ENCODE measurements at regions not wholly inside any gene's neighbourhood (a gene's known extent, or its start where the extent isn't known, plus 50 kb on each side); places are given as distances from the start of the nearest gene placed in this dataset.
A peak's percentile ranks its signal among the peaks of the same experiment; 100 is the strongest.

GRCh38 chr4:22129454-22130029 is 181.0 kb upstream of the KCNIP4 start:
- DNase-seq (ENCODE audit: low read depth in 2 of 3, low spot score in 2 of 3): peak in 2 of 3 donors; percentile 18 to 57

- DNase-seq (ENCODE audit: low read depth in 2 of 3, low spot score in 2 of 3): no peak
Measured at GRCh38 chr4:22122062-22122461, 173.5 kb upstream of the KCNIP4 start.

DNA sequence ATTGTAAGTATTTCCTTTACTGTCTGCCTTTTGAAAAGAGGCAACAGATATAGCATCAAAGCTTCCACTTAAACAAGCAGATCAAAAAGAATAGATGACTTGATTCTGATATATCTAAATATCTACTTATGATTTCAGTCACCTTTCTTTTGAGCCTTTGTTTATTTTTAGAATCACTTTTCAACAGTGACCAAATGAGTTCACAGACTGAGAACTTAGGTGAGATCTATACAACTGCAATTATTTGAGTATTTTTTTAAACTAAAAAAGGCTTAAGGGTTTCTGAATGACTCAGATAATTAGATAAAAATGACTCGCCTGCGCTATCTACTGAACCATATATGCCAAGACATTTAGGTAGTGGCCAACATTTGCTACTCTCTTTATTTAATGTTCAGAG is 166.7 kb upstream of the KCNIP4 start:
- no peak for DNase-seq (ENCODE audit: low read depth in 2 of 3, low spot score in 2 of 3)

DNA sequence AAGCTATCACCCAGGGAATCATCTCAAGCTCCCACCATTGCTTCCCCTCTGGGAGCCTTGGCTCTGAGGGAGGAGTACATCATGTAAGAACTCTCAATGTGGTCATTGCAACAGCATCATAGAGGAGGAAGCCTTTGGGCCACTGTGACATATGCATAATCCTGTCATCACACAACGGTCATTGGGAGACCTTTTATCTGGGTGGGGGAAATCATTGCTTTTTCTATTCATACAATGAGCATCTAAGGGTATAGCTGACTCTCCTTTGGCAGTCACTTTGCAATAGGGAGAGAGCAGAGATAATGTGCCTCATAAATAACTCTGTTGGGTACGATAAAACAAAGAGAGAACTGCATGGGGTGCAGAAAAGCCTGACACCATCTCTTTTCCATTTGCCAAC is 155.2 kb upstream of the KCNIP4 start:
- DNase-seq (ENCODE audit: low read depth in 2 of 3, low spot score in 2 of 3): no peak

GRCh38 chr4:22099896-22100295 is 151.3 kb upstream of the KCNIP4 start:
- no peak for DNase-seq (ENCODE audit: low read depth in 2 of 3, low spot score in 2 of 3)

DNA sequence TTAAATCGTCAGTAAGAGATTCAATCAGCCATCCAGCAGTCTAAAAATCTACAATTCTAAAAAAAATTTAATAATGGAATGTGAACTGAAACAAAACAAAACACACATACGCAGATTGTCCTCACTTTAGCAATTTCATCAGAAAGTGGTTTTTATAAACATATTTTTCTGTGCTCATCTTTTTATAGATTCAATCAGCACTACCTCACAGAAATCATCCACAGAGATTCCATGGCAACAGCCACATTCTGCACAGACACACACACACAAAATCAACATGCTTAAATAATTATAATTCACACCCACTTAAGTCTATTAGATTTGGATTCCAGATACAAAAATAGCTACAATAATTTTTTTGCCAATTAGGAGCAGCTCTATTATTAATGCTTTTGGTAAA is 149.0 kb upstream of the KCNIP4 start:
- DNase-seq (ENCODE audit: low read depth in 2 of 3, low spot score in 2 of 3): no peak

- DNase-seq (ENCODE audit: low read depth in 2 of 3, low spot score in 2 of 3): no peak
Measured at GRCh38 chr4:22094217-22094616, 145.6 kb upstream of the KCNIP4 start.

DNA sequence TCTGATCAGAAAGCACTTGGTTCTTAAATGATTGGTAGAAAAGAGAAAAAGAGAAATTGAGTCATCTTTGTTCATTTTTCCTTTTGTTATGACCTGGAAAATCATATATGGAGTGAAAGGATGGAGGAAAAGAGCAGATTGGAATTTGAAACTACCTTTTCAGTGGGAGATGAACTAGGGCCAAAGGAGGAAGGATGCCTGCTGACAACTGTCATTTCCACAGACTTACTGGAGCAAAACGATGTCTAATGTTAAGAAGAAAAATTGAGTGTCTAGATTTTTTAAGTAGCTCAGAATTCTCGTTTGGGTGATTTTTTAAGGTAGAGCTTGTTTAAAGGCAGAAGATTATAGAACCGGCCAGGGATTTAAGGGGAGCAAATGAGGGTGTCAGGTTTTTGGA is 144.6 kb upstream of the KCNIP4 start:
- no peak for DNase-seq (ENCODE audit: low read depth in 2 of 3, low spot score in 2 of 3)

GRCh38 chr4:22091906-22092305 is 143.3 kb upstream of the KCNIP4 start:
- no peak for DNase-seq (ENCODE audit: low read depth in 2 of 3, low spot score in 2 of 3)

- DNase-seq (ENCODE audit: low read depth in 2 of 3, low spot score in 2 of 3): no peak
Measured at GRCh38 chr4:22091352-22091717, 142.8 kb upstream of the KCNIP4 start.

DNA sequence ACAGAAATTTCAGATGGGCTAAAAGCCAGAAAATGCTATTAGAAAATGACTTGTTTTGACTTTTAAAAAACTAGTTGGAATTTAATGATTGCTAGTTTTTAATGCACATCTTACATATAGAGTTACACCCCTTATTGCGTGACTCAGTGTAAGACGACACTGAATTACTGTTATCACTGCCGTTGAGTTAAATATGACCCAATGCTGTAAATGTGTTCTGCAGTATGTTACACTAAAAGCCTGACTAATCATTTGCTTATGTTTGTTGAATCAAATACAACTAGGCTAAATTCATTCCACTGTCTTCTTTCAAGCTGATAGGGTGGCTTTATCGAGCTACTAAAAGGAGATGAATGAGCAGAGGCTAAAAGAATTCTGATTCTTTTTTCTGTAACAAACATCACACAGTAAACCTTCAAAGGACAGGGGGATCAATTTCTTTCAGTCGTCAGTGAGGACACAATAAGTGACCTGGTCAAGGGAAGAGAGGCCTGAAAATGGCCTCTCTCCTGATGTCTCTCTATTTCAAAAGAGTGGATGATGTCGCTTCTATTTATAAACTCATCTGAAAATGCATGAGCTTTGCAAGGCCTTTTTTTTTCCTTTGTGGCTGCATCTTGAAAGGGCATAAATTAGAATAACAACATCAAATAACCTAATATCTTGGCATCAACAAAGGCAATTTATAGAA is 142.2 kb upstream of the KCNIP4 start:
- DNase-seq (ENCODE audit: low read depth in 2 of 3, low spot score in 2 of 3): no peak

DNA sequence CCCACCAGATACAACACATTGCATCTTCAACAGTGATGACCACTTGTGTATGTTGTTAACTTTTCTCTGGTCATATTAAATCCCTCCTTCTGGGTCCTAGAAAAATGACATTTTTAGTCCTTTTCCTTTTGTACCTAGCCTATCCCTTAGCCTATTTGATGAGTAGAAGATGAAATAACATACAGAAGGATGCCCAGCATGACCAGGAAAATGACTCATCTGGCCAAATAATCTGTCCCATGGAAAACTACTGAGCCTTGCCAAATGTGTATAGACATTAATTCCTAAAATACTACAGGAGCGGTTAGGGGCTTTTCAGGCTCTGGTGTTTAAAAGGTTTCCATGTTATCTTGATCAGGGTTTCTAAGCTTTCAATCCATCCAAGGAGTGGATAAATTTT is 129.0 kb upstream of the KCNIP4 start:
- DNase-seq (ENCODE audit: low read depth in 2 of 3, low spot score in 2 of 3): no peak

DNA sequence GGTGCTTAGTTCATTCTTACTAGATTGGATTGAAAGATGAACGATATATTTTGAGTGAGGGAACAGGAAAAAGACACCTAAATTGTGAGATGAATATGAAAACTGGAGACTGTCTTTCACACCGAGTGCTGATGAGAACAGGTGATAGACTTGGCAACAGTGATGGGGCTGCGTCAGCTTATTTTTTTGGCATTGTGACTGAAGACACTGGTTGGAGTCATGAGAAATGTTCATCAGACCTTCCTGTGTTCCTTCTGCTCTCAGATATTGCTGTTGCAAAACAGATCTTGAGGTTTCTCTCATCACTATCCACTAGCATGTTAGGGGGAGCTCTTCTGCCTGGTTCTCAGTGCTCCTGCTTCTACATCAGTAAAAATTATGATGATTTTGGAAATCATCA is 124.2 kb upstream of the KCNIP4 start:
- no peak for DNase-seq (ENCODE audit: low read depth in 2 of 3, low spot score in 2 of 3)

GRCh38 chr4:22072240-22072639 is 123.7 kb upstream of the KCNIP4 start:
- DNase-seq (ENCODE audit: low read depth in 2 of 3, low spot score in 2 of 3): no peak

DNA sequence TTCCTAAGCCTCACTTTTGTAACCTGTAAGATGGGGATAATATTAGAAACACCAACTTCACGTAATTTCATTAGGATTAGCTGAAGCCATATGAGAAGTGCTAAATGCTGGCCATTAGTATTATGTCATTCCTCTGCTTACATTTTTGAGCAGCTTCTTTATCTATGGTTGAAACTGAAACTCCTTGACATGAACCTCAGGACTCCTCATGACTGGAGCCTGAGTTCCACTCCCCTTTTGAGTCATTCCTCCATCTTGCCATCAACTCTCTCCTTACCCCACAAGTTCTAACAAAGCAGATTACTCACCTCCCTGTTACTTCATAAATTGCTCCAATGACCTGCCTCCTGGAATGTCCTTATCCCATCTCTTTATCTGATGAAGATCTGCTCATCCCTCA is 123.2 kb upstream of the KCNIP4 start:
- no peak for DNase-seq (ENCODE audit: low read depth in 2 of 3, low spot score in 2 of 3)

GRCh38 chr4:22070256-22070655 is 121.7 kb upstream of the KCNIP4 start:
- DNase-seq (ENCODE audit: low read depth in 2 of 3, low spot score in 2 of 3): no peak

DNA sequence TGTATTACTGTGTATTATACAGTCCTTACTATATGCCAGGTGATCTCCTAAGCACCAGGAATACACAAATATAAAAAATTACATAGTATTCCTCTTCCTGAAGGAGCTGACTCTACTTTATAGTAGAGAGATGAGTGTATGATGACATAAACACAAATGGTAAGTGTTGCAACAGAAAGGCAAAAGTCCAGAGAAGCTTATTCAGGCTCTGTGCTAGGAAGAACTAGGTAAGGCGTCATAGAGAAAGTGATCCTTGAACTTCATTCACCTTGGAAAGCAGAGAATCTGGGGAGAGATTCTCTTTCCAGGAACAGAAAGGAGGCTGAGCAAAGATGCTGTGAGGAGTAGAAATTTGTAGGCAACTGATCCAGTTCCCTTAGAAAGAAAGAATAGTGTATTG is 115.0 kb upstream of the KCNIP4 start:
- no peak for DNase-seq (ENCODE audit: low read depth in 2 of 3, low spot score in 2 of 3)

DNA sequence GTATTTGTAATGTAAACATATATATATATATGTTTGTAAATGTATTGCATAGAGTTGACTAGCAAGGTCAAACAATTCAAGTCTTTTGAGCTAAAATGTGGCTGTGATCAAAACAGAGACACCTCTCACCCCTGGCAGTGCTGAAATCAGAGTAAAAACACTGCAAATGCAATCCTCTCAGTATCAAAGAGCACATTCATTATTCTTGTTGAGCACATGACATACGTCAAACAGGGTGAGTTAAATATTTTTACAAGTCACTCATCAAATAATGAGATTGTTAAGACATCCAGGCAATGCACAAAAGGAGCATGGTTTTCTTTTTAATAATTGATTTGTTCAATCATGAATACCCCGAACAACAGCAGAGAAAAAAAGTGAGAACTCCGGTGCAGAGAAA is 114.1 kb upstream of the KCNIP4 start:
- no peak for DNase-seq (ENCODE audit: low read depth in 2 of 3, low spot score in 2 of 3)

DNA sequence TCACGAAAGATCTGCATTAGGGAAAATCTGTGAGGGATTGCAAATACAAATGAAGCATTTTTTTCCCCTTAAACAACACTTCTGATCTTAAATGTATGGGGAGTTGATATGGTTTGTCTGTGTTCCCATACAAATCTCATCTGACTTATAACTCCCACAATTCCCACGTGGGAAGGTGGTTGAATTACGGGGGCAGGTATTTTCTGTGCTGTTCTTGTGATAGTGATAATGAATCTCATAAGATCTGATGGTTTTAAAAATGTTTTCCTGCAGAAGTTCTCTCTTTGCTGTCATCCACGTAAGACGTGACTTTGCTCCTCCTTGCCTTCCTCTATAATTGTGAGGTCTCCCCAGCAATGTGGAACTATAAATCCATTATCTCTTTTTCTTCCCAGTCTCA is 107.4 kb upstream of the KCNIP4 start:
- no peak for DNase-seq (ENCODE audit: low read depth in 2 of 3, low spot score in 2 of 3)

GRCh38 chr4:22052076-22052475 is 103.5 kb upstream of the KCNIP4 start:
- DNase-seq (ENCODE audit: low read depth in 2 of 3, low spot score in 2 of 3): no peak

DNA sequence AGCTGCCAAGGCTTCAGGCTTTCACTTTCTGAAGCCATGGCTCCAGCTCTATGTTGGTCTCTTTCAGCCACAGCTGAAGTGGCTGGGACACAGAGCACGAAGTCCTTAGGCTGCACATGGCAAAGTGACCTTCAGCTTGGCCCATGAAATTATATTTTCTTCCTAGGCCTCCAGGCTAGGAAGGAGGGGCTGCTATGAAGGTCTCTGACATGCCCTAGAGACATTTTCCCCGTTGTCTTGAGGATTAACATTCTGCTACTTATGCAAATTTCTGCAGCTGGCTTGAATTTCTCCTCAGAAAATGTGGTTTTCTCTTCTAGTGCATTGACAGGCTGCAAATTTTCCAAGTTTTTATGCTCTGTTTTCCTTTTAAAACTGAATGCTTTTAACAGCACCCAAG is 99.8 kb upstream of the KCNIP4 start:
- no peak for DNase-seq (ENCODE audit: low read depth in 2 of 3, low spot score in 2 of 3)

GRCh38 chr4:22047793-22048192 is 99.2 kb upstream of the KCNIP4 start:
- DNase-seq (ENCODE audit: low read depth in 2 of 3, low spot score in 2 of 3): no peak

GRCh38 chr4:22045051-22045630 is 96.6 kb upstream of the KCNIP4 start:
- no peak for DNase-seq (ENCODE audit: low read depth in 2 of 3, low spot score in 2 of 3)
